Type B pancreatic cell (in vitro differentiated cells): ENCODE measurements at regions not wholly inside any gene's neighbourhood (a gene's known extent, or its start where the extent isn't known, plus 50 kb on each side); places are given as distances from the start of the nearest gene placed in this dataset.

ENCODE experiments used
- DNase-seq: peaks from one replicate; pipeline ENCODE4 v3.0.0; 2021; ENCODE audit warnings: mixed read lengths; ENCODE audit not compliant: unreplicated experiment; ENCODE audit errors: extremely low spot score
- H3K27ac Mint-ChIP-seq: 2 replicates; pipeline ENCODE4 v1.8.0; 2021; ENCODE audit warnings: mild to moderate bottlenecking, mixed read lengths
- H3K27me3 Mint-ChIP-seq: 2 replicates; pipeline ENCODE4 v1.8.0; 2021; ENCODE audit warnings: mixed read lengths
- H3K36me3 Mint-ChIP-seq: 2 replicates; pipeline ENCODE4 v1.8.0; 2021; ENCODE audit warnings: mixed read lengths
- H3K4me1 Mint-ChIP-seq: one replicate; pipeline ENCODE4 v1.8.0; 2021; ENCODE audit warnings: mixed read lengths; ENCODE audit not compliant: unreplicated experiment
- H3K4me3 Mint-ChIP-seq: 2 replicates; pipeline ENCODE4 v1.8.0; 2021; ENCODE audit warnings: mild to moderate bottlenecking, mixed read lengths
- H3K9me3 Mint-ChIP-seq: 2 replicates; pipeline ENCODE4 v1.8.0; 2021; ENCODE audit warnings: mixed read lengths
- CTCF ChIP-seq: fragments of 200-600 bp; sonication (generic); conservative IDR thresholded peaks from 2 replicates; pipeline ENCODE4 v1.5.0; 2021; ENCODE audit warnings: antibody characterized with exemption, mild to moderate bottlenecking

- Mint-ChIP-seq H3K36me3 (no peaks in the 10 kb centered on the region), H3K4me1 (no peaks in the 10 kb centered on the region), H3K4me3 (no peak overlapping the region), H3K27me3 (peaks cover 25% of the 10 kb centered on the region), H3K27ac (no peak overlapping the region), H3K9me3 (no peaks in the 10 kb centered on the region)
- no peak for DNase-seq
- no peak for TF ChIP-seq CTCF
Observed at GRCh38 chr6:165969184-165969583, 198.5 kb downstream of the TBXT start.

GRCh38 chr6:165968408-165968807 is 199.2 kb downstream of the TBXT start:
- peaks cover 24% of the 10 kb centered on the region for H3K27me3 Mint-ChIP-seq
- no peak for TF ChIP-seq CTCF
- no peak overlapping the region for H3K4me3 Mint-ChIP-seq
- H3K9me3 Mint-ChIP-seq, result no peaks in the 10 kb centered on the region
- H3K36me3 Mint-ChIP-seq, result no peaks in the 10 kb centered on the region
- no peaks in the 10 kb centered on the region for H3K4me1 Mint-ChIP-seq
- no peak for DNase-seq
- H3K27ac Mint-ChIP-seq, result no peak overlapping the region

GRCh38 chr6:165967810-165968407 is 199.7 kb downstream of the TBXT start:
- no peak overlapping the region for H3K4me3 Mint-ChIP-seq
- no peak overlapping the region for H3K27ac Mint-ChIP-seq
- no peak for TF ChIP-seq CTCF
- H3K27me3 Mint-ChIP-seq, result peaks cover 27% of the 10 kb centered on the region
- DNase-seq, result no peak
- no peaks in the 10 kb centered on the region for H3K4me1 Mint-ChIP-seq
- no peaks in the 10 kb centered on the region for H3K9me3 Mint-ChIP-seq
- H3K36me3 Mint-ChIP-seq, result no peaks in the 10 kb centered on the region

- Mint-ChIP-seq H3K27me3 (peaks cover 27% of the 10 kb centered on the region), H3K27ac (no peak overlapping the region), H3K4me1 (no peaks in the 10 kb centered on the region), H3K9me3 (no peaks in the 10 kb centered on the region), H3K4me3 (no peak overlapping the region), H3K36me3 (no peaks in the 10 kb centered on the region)
- TF ChIP-seq CTCF, result no peak
- DNase-seq, result no peak
Observed at GRCh38 chr6:165963750-165964149, 203.9 kb downstream of the TBXT start.

GRCh38 chr6:165962366-165962765 is 205.3 kb downstream of the TBXT start:
- H3K36me3 Mint-ChIP-seq, result no peaks in the 10 kb centered on the region
- no peaks in the 10 kb centered on the region for H3K9me3 Mint-ChIP-seq
- no peak overlapping the region for H3K4me3 Mint-ChIP-seq
- no peak for DNase-seq
- TF ChIP-seq CTCF, result no peak
- H3K27ac Mint-ChIP-seq, result no peak overlapping the region
- peaks cover 27% of the 10 kb centered on the region for H3K27me3 Mint-ChIP-seq
- H3K4me1 Mint-ChIP-seq, result no peaks in the 10 kb centered on the region

GRCh38 chr6:165961233-165961632 is 206.4 kb downstream of the TBXT start:
- H3K27ac Mint-ChIP-seq, result no peak overlapping the region
- no peak for DNase-seq
- no peaks in the 10 kb centered on the region for H3K36me3 Mint-ChIP-seq
- H3K4me1 Mint-ChIP-seq, result no peaks in the 10 kb centered on the region
- no peak for TF ChIP-seq CTCF
- H3K27me3 Mint-ChIP-seq, result peaks cover 27% of the 10 kb centered on the region
- no peaks in the 10 kb centered on the region for H3K9me3 Mint-ChIP-seq
- no peak overlapping the region for H3K4me3 Mint-ChIP-seq
